ENCODE measurements at regions not wholly inside any gene's neighbourhood (a gene's known extent, or its start where the extent isn't known, plus 50 kb on each side); places are given as distances from the start of the nearest gene placed in this dataset.

- TF ChIP-seq, protein P1, sequence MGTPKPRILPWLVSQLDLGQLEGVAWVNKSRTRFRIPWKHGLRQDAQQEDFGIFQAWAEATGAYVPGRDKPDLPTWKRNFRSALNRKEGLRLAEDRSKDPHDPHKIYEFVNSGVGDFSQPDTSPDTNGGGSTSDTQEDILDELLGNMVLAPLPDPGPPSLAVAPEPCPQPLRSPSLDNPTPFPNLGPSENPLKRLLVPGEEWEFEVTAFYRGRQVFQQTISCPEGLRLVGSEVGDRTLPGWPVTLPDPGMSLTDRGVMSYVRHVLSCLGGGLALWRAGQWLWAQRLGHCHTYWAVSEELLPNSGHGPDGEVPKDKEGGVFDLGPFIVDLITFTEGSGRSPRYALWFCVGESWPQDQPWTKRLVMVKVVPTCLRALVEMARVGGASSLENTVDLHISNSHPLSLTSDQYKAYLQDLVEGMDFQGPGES (IDR thresholded peaks at IDR 0.05; ENCODE audit: low read depth, low read length): no peak
- TF ChIP-seq POLR2AphosphoS5 (IDR thresholded peaks at IDR 0.05; ENCODE audit: low read depth, low read length) (no peak), EP300 (IDR thresholded peaks at IDR 0.05; ENCODE audit: borderline replicate concordance in 1 of 2, low read depth in 1 of 2, low read length in 1 of 2) (no peak), TEAD4 (IDR thresholded peaks at IDR 0.05; ENCODE audit: borderline replicate concordance, insufficient read depth) (no peak), MAX (IDR thresholded peaks at IDR 0.05; ENCODE audit: low read depth) (no peak), TAF1 (IDR thresholded peaks at IDR 0.05; ENCODE audit: borderline replicate concordance, low read depth, low read length) (no peak), FOXM1 (IDR thresholded peaks at IDR 0.05; ENCODE audit: low read depth) (no peak), FOXJ3 (CRISPR knock-in tag; IDR thresholded peaks at IDR 0.05) (no peak)
- TF ChIP-seq, protein P2, sequence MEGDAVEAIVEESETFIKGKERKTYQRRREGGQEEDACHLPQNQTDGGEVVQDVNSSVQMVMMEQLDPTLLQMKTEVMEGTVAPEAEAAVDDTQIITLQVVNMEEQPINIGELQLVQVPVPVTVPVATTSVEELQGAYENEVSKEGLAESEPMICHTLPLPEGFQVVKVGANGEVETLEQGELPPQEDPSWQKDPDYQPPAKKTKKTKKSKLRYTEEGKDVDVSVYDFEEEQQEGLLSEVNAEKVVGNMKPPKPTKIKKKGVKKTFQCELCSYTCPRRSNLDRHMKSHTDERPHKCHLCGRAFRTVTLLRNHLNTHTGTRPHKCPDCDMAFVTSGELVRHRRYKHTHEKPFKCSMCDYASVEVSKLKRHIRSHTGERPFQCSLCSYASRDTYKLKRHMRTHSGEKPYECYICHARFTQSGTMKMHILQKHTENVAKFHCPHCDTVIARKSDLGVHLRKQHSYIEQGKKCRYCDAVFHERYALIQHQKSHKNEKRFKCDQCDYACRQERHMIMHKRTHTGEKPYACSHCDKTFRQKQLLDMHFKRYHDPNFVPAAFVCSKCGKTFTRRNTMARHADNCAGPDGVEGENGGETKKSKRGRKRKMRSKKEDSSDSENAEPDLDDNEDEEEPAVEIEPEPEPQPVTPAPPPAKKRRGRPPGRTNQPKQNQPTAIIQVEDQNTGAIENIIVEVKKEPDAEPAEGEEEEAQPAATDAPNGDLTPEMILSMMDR (IDR thresholded peaks at IDR 0.05): no peak
These were observed 273.9 kb downstream of the SATB1 start for GRCh38 chr3:18151199-18151598.

Data from SK-N-SH (cell line).